NCI-H2029 treated with DMSO at 0.1 percent for 48 hours (cell line): ENCODE measurements at regions not wholly inside any gene's neighbourhood (a gene's known extent, or its start where the extent isn't known, plus 50 kb on each side); places are given as distances from the start of the nearest gene placed in this dataset.
"Not testable (repeated sequence)": the region's sequence is repeated elsewhere in the genome, so short reads cannot be mapped to it uniquely, and the experiment has no call there.

Source experiments
- DNase-seq: peaks from one replicate; lab custom pipeline; 2025; lab: John Stamatoyannopoulos, UW

- no peak for DNase-seq
These were observed 124.0 kb upstream of the ZCCHC13 start for GRCh38 chrX:74179990-74180389.

GRCh38 chrX:74179499-74179898, 124.5 kb upstream of the ZCCHC13 start:
- no peak for DNase-seq

GRCh38 chrX:74179071-74179470, 124.9 kb upstream of the ZCCHC13 start:
- no peak for DNase-seq

- DNase-seq: no peak
These were observed 125.4 kb upstream of the ZCCHC13 start for GRCh38 chrX:74178536-74178935.

GRCh38 chrX:74171465-74171864, 132.5 kb upstream of the ZCCHC13 start:
- DNase-seq: no peak

GRCh38 chrX:74162199-74162598, 141.8 kb upstream of the ZCCHC13 start:
- DNase-seq: no peak

GRCh38 chrX:74160816-74161215, 143.2 kb upstream of the ZCCHC13 start:
- DNase-seq: no peak

GRCh38 chrX:74160358-74160757, 143.6 kb upstream of the ZCCHC13 start:
- no peak for DNase-seq

- DNase-seq: no peak
These were observed 156.5 kb upstream of the ZCCHC13 start for GRCh38 chrX:74147439-74147838.

GRCh38 chrX:74138943-74139342, 165.0 kb upstream of the ZCCHC13 start:
- DNase-seq: no peak

- DNase-seq: peak; percentile 3
These were observed 170.7 kb upstream of the ZCCHC13 start for GRCh38 chrX:74133156-74133796.

- DNase-seq: no peak
These were observed 171.7 kb upstream of the ZCCHC13 start for GRCh38 chrX:74132280-74132679.

- DNase-seq: no peak
These were observed 184.7 kb upstream of the ZCCHC13 start for GRCh38 chrX:74119016-74119910.

- no peak for DNase-seq
These were observed 185.7 kb upstream of the ZCCHC13 start for GRCh38 chrX:74117962-74118902.

GRCh38 chrX:74111245-74111644, 192.7 kb upstream of the ZCCHC13 start:
- no peak for DNase-seq

- no peak for DNase-seq
These were observed 196.3 kb upstream of the ZCCHC13 start for GRCh38 chrX:74107666-74108065.

GRCh38 chrX:74104356-74105015, 199.5 kb upstream of the ZCCHC13 start:
- DNase-seq: no peak

- DNase-seq: not testable (repeated sequence)
These were observed 205.6 kb upstream of the ZCCHC13 start for GRCh38 chrX:74098407-74098806.

- DNase-seq: no peak
These were observed 213.9 kb upstream of the ZCCHC13 start for GRCh38 chrX:74090049-74090448.

GRCh38 chrX:74085642-74086236, 218.2 kb upstream of the ZCCHC13 start:
- DNase-seq: no peak

GRCh38 chrX:74080165-74080564, 223.8 kb upstream of the ZCCHC13 start:
- no peak for DNase-seq
